H9 (cell line): ENCODE measurements at regions not wholly inside any gene's neighbourhood (a gene's known extent, or its start where the extent isn't known, plus 50 kb on each side); places are given as distances from the start of the nearest gene placed in this dataset.

Experiments
- DNase-seq: peaks from one replicate; pipeline ENCODE4 v3.0.0-alpha.2; 2017
- H2AFZ ChIP-seq: one replicate; pipeline ENCODE4 v1.6.1; 2013; ENCODE audit warnings: mild to moderate bottlenecking, low read length, control low read depth, moderate library complexity
- H2AK5ac ChIP-seq: 2 replicates; pipeline ENCODE4 v1.6.1; 2013; ENCODE audit warnings: low read length, control low read depth, mixed read lengths; ENCODE audit not compliant: insufficient read length
- H2BK120ac ChIP-seq: one replicate; pipeline ENCODE4 v1.6.1; 2013; ENCODE audit warnings: low read depth, mild to moderate bottlenecking, low read length, control low read depth, inconsistent platforms; ENCODE audit not compliant: poor library complexity, severe bottlenecking
- H2BK12ac ChIP-seq: 2 replicates; pipeline ENCODE4 v1.6.1; 2013; ENCODE audit warnings: low read length, control low read depth, mixed read lengths, low read depth; ENCODE audit not compliant: insufficient read length
- H2BK15ac ChIP-seq: 2 replicates; pipeline ENCODE4 v1.6.1; 2013; ENCODE audit warnings: low read depth, low read length, control low read depth
- H2BK20ac ChIP-seq: one replicate; pipeline ENCODE4 v1.6.1; 2013; ENCODE audit warnings: low read depth, mild to moderate bottlenecking, low read length, control low read depth, inconsistent platforms; ENCODE audit not compliant: poor library complexity, severe bottlenecking
- H2BK5ac ChIP-seq: 2 replicates; pipeline ENCODE4 v1.6.1; 2013; ENCODE audit warnings: low read length, control low read depth, mixed read lengths; ENCODE audit not compliant: insufficient read length
- H3K14ac ChIP-seq: 2 replicates; pipeline ENCODE4 v1.6.1; 2013; ENCODE audit warnings: low read length, control low read depth; ENCODE audit not compliant: insufficient read depth
- H3K18ac ChIP-seq: 2 replicates; pipeline ENCODE4 v1.6.1; 2013; ENCODE audit warnings: low read depth, mild to moderate bottlenecking, mixed read lengths, low read length, control low read depth; ENCODE audit not compliant: insufficient read length
- H3K23ac ChIP-seq: 2 replicates; pipeline ENCODE4 v1.6.1; 2013; ENCODE audit warnings: low read length, control low read depth, mixed read lengths, low read depth; ENCODE audit not compliant: insufficient read length
- H3K23me2 ChIP-seq: 2 replicates; pipeline ENCODE4 v1.6.1; 2013; ENCODE audit warnings: low read depth, mild to moderate bottlenecking, mixed read lengths, low read length, control low read depth; ENCODE audit not compliant: insufficient read length, poor library complexity, severe bottlenecking
- H3K27ac ChIP-seq: 2 replicates; pipeline ENCODE4 v1.5.1; 2013; ENCODE audit warnings: low read length, control low read depth, mixed read lengths, low read depth; ENCODE audit not compliant: insufficient read length
- H3K27me3 ChIP-seq: 2 replicates; pipeline ENCODE4 v1.6.1; 2013; ENCODE audit warnings: low read length, control low read depth, inconsistent platforms; ENCODE audit not compliant: insufficient read depth
- H3K4ac ChIP-seq: 2 replicates; pipeline ENCODE4 v1.6.1; 2013; ENCODE audit warnings: low read depth, mild to moderate bottlenecking, control low read depth, inconsistent platforms, low read length, moderate library complexity
- H3K4me1 ChIP-seq: 2 replicates; pipeline ENCODE4 v1.6.1; 2013; ENCODE audit warnings: low read length, control low read depth, inconsistent platforms; ENCODE audit not compliant: insufficient read depth
- H3K4me2 ChIP-seq: 2 replicates; pipeline ENCODE4 v1.6.1; 2013; ENCODE audit warnings: low read length, control low read depth, mixed read lengths; ENCODE audit not compliant: insufficient read length, insufficient read depth
- H3K56ac ChIP-seq: 2 replicates; pipeline ENCODE4 v1.6.1; 2013; ENCODE audit warnings: low read depth, mild to moderate bottlenecking, mixed read lengths, low read length, control low read depth; ENCODE audit not compliant: insufficient read length
- H3K79me1 ChIP-seq: 2 replicates; pipeline ENCODE4 v1.6.1; 2013; ENCODE audit warnings: low read depth, mild to moderate bottlenecking, moderate library complexity, low read length, control low read depth, inconsistent platforms; ENCODE audit not compliant: insufficient read depth, poor library complexity, severe bottlenecking
- H3K79me2 ChIP-seq: 2 replicates; pipeline ENCODE4 v1.6.1; 2013; ENCODE audit warnings: low read length, control low read depth, inconsistent platforms; ENCODE audit not compliant: insufficient read depth
- H3K9ac ChIP-seq: 2 replicates; pipeline ENCODE4 v1.6.1; 2013; ENCODE audit warnings: low read length, control low read depth, mixed read lengths; ENCODE audit not compliant: insufficient read length; ENCODE audit errors: extremely low read depth
- H3K9me3 ChIP-seq: one replicate; pipeline ENCODE4 v1.6.1; 2013; ENCODE audit warnings: low read depth, low read length, inconsistent platforms; ENCODE audit not compliant: control insufficient read depth
- H3T11ph ChIP-seq: one replicate; pipeline ENCODE4 v1.6.1; 2013; ENCODE audit warnings: mild to moderate bottlenecking, low read length, control low read depth, inconsistent platforms
- H4K20me1 ChIP-seq: one replicate; pipeline ENCODE4 v1.6.1; 2013; ENCODE audit not compliant: control insufficient read depth, insufficient read length, insufficient read depth
- H4K5ac ChIP-seq: 2 replicates; pipeline ENCODE4 v1.6.1; 2013; ENCODE audit warnings: low read depth, mild to moderate bottlenecking, mixed read lengths, low read length, control low read depth; ENCODE audit not compliant: insufficient read length
- H4K8ac ChIP-seq: replicated peaks from 2 replicates; pipeline ENCODE4 v1.6.1; 2013; ENCODE audit warnings: low read length, control low read depth, mixed read lengths, low read depth; ENCODE audit not compliant: insufficient read length
- H4K91ac ChIP-seq: 2 replicates; pipeline ENCODE4 v1.6.1; 2013; ENCODE audit warnings: low read depth, mild to moderate bottlenecking, moderate library complexity, mixed read lengths, low read length, control low read depth; ENCODE audit not compliant: insufficient read length
- H3K27ac Mint-ChIP-seq, 3 experiments: 2 replicates in 2 of 3; 3 replicates in 1 of 3; pipeline ENCODE4 v1.8.0; 2020 to 2021; ENCODE audit warnings: mixed read lengths in 3 of 3, mild to moderate bottlenecking in 1 of 3, moderate library complexity in 1 of 3
- H3K27me3 Mint-ChIP-seq: 2 replicates; pipeline ENCODE4 v1.8.0; 2021; ENCODE audit warnings: low read depth, mild to moderate bottlenecking, moderate library complexity, mixed read lengths
- H3K36me3 Mint-ChIP-seq, 3 experiments: 2 replicates in 2 of 3; 3 replicates in 1 of 3; pipeline ENCODE4 v1.8.0; 2020 to 2021; ENCODE audit warnings: low read depth in 3 of 3, mixed read lengths in 3 of 3; ENCODE audit not compliant: insufficient read depth in 1 of 3
- H3K4me1 Mint-ChIP-seq, 2 experiments: 2 replicates each; pipeline ENCODE4 v1.8.0; 2020; ENCODE audit warnings: mixed read lengths in 2 of 2
- H3K4me3 Mint-ChIP-seq, 2 experiments: 2 replicates in 1 of 2; 3 replicates in 1 of 2; pipeline ENCODE4 v1.8.0; 2020 to 2021; ENCODE audit warnings: mild to moderate bottlenecking in 2 of 2, mixed read lengths in 2 of 2, moderate library complexity in 1 of 2
- H3K9me3 Mint-ChIP-seq, 2 experiments: 2 replicates in 1 of 2; 3 replicates in 1 of 2; pipeline ENCODE4 v1.8.0; 2020; ENCODE audit warnings: mild to moderate bottlenecking in 2 of 2, mixed read lengths in 2 of 2, moderate library complexity in 1 of 2
- WGBS: extraction: QIAGEN DNeasy Blood & Tissue Kit; methylation state at CpG from one replicate; pipeline ENCODE4 v1.1.7; 2013; ENCODE audit warnings: missing lambda C conversion rate, low lambda C conversion rate, mixed read lengths; ENCODE audit not compliant: insufficient read length; ENCODE audit errors: extremely low coverage; 5-methylcytosine and 5-hydroxymethylcytosine counted together
- TF ChIP-seq, protein P1 (sequence below): fragments of 200-600 bp; sonication (generic); conservative IDR thresholded peaks from 3 replicates; pipeline ENCODE4 v1.8.0; 2021; ENCODE audit warnings: antibody characterized with exemption, mild to moderate bottlenecking

DNA sequence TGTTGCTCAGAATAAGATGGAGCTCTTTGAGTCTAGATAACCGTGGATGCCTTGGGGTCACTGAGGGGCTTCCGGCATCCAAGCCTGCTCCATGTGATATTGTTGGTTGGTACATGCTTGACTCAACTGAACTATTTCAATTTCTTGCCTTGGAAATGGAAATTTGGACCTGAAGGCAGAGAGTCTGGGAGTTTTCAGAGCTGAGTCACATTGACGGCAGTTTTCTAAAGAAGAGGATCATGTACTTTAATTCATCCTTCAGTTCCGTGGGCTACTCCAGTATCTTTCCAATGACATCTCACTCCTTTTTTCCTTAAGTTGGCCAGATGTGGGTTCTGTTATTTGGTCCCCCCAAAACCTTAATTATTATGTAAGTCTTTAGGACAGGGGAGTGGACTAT, 100.5 kb downstream of the MFAP3L start:
- H3K4me1 ChIP-seq = peaks cover 10% of the 10 kb centered on the region; the same call in 1 of the 2 replicates
- TF ChIP-seq, protein P1, sequence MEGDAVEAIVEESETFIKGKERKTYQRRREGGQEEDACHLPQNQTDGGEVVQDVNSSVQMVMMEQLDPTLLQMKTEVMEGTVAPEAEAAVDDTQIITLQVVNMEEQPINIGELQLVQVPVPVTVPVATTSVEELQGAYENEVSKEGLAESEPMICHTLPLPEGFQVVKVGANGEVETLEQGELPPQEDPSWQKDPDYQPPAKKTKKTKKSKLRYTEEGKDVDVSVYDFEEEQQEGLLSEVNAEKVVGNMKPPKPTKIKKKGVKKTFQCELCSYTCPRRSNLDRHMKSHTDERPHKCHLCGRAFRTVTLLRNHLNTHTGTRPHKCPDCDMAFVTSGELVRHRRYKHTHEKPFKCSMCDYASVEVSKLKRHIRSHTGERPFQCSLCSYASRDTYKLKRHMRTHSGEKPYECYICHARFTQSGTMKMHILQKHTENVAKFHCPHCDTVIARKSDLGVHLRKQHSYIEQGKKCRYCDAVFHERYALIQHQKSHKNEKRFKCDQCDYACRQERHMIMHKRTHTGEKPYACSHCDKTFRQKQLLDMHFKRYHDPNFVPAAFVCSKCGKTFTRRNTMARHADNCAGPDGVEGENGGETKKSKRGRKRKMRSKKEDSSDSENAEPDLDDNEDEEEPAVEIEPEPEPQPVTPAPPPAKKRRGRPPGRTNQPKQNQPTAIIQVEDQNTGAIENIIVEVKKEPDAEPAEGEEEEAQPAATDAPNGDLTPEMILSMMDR = no peak
- H3K27ac ChIP-seq = no peak overlapping the region
- no peak overlapping the region for H2AK5ac ChIP-seq
- H2BK15ac ChIP-seq = no peak overlapping the region
- H3K23ac ChIP-seq = no peak overlapping the region
- H4K8ac ChIP-seq = no peak overlapping the region
- H3K18ac ChIP-seq = no peak overlapping the region
- no peak overlapping the region for H3K27ac Mint-ChIP-seq
- no peak overlapping the region for H3T11ph ChIP-seq
- no peaks in the 10 kb centered on the region; a peak in 1 of 7 replicates for H3K36me3 Mint-ChIP-seq
- H3K79me2 ChIP-seq = no peaks in the 10 kb centered on the region
- peaks cover 0 to 3% of the 10 kb centered on the region in 2 experiments; a peak in 2 of 5 replicates for H3K9me3 Mint-ChIP-seq
- H3K27me3 ChIP-seq = no peaks in the 10 kb centered on the region
- no peak overlapping the region for H2AFZ ChIP-seq
- no peak overlapping the region for H3K14ac ChIP-seq
- H3K27me3 Mint-ChIP-seq = no peaks in the 10 kb centered on the region; the same call in 1 of the 2 replicates
- H2BK120ac ChIP-seq = no peak overlapping the region
- no peaks in the 10 kb centered on the region for H3K79me1 ChIP-seq
- H3K9me3 ChIP-seq = no peaks in the 10 kb centered on the region
- no peaks in the 10 kb centered on the region for H3K23me2 ChIP-seq
- H4K20me1 ChIP-seq = no peaks in the 10 kb centered on the region
- whole genome bisulfite sequencing = no CpG with 5 or more reads among the region's 4 CpGs
- no peak overlapping the region for H3K56ac ChIP-seq
- no peak overlapping the region for H4K91ac ChIP-seq
- no peak overlapping the region for H2BK20ac ChIP-seq
- H3K4me1 Mint-ChIP-seq = peaks cover 2 to 23% of the 10 kb centered on the region in 2 experiments; a peak in 2 of 4 replicates
- no peak overlapping the region for H3K4me3 Mint-ChIP-seq
- H3K4me2 ChIP-seq = no peak overlapping the region
- no peak overlapping the region for H4K5ac ChIP-seq
- no peak overlapping the region for H2BK5ac ChIP-seq
- H3K4ac ChIP-seq = no peak overlapping the region
- DNase-seq = no peak
- H2BK12ac ChIP-seq = no peak overlapping the region
- H3K9ac ChIP-seq = no peak overlapping the region
